ENCODE measurements at regions not wholly inside any gene's neighbourhood (a gene's known extent, or its start where the extent isn't known, plus 50 kb on each side); places are given as distances from the start of the nearest gene placed in this dataset.

DNA sequence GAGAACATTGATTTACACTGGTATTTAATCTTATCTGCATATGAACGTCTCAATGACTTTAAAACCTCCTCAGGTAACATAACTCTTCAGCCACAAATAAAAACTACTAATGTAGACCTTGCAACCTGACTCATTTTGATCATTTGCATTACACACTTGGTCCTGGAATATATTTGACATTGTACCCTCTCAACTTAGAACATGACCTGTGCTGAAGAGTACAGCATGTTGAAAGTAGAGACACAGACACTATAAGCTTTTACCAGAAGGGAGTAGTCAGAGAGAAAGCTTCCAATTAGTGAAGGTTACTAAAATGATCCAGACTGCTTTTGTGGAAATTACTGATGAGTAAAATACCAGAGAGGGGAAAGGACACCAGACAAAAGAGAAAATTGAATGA is 390.6 kb upstream of the ANO3 start:
- no peak overlapping the region for H3K4me3 ChIP-seq (replicated peaks; ENCODE audit: low read depth, low read length)
- TF ChIP-seq, protein P1, sequence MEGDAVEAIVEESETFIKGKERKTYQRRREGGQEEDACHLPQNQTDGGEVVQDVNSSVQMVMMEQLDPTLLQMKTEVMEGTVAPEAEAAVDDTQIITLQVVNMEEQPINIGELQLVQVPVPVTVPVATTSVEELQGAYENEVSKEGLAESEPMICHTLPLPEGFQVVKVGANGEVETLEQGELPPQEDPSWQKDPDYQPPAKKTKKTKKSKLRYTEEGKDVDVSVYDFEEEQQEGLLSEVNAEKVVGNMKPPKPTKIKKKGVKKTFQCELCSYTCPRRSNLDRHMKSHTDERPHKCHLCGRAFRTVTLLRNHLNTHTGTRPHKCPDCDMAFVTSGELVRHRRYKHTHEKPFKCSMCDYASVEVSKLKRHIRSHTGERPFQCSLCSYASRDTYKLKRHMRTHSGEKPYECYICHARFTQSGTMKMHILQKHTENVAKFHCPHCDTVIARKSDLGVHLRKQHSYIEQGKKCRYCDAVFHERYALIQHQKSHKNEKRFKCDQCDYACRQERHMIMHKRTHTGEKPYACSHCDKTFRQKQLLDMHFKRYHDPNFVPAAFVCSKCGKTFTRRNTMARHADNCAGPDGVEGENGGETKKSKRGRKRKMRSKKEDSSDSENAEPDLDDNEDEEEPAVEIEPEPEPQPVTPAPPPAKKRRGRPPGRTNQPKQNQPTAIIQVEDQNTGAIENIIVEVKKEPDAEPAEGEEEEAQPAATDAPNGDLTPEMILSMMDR (IDR thresholded peaks at IDR 0.05; ENCODE audit: low read length, missing control alignments): no peak
- no peak for DNase-seq (ENCODE audit: low read depth)

DNA sequence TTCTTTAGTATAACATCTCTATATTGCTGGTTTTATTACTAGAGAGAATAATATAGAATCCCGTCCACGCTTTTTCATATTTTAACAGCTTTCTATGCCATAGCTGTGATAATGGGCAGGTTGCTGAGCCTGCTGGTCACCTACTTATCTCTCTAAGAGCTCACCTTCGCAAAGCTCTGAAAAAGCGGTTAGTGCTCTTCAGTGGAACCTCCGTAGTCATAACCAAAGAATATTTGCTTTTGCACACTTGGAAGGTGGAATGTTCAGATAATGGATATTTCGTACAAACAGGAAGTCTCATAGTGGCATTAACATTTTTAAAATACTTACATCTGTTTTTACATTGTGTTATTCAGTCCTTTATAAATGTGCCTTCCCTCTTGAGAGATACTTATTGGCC is 388.9 kb upstream of the ANO3 start:
- TF ChIP-seq, protein P1 (IDR thresholded peaks at IDR 0.05; ENCODE audit: low read length, missing control alignments): no peak
- DNase-seq (ENCODE audit: low read depth): no peak
- H3K4me3 ChIP-seq (replicated peaks; ENCODE audit: low read depth, low read length): no peak overlapping the region

DNA sequence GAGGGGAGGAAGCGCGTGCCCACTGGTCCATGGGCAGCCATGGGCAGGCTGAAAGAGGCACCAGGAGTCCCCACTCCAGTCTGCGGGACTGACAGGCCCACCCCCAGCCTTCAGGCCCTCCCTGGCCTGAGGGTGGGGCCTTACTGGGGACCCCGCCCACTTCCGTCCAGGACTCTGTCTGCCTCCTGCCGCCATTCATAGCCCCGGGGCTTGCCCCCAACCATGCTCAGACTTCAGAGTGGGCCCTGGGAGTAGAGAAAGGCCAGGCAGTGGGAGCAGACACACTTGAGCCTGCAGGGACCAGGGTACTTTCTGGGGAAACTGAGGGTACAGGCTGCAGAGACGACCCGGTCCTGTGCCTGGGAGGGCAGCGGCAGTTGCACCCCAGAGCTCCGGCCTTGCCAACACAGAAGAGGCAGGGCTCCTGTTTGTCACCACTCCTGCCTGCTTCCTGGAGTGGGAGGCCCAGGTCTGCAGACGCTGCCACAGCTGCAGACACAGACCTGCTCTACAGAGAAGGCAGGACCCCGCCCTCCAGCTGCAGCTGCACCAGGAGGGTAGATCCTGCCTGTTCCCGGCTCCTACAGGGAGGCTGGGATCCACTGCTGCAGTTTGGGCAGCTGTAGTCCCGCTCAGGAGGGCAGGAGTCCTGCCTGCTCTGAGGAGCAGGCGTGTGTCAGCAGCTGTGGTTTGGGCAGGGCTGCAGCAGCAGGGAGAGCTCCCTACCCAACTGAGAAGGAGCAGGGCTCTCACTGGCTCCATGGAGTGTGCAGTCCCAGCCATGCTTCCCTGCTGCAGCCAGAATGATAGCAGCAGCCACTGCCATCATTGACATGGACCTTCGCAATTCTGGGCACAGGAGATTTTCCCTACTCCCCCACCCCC is 387.9 kb upstream of the ANO3 start:
- TF ChIP-seq, protein P1 (IDR thresholded peaks at IDR 0.05; ENCODE audit: low read length, missing control alignments): no peak
- H3K4me3 ChIP-seq (replicated peaks; ENCODE audit: low read depth, low read length): no peak overlapping the region
- no peak for DNase-seq (ENCODE audit: low read depth)

DNA sequence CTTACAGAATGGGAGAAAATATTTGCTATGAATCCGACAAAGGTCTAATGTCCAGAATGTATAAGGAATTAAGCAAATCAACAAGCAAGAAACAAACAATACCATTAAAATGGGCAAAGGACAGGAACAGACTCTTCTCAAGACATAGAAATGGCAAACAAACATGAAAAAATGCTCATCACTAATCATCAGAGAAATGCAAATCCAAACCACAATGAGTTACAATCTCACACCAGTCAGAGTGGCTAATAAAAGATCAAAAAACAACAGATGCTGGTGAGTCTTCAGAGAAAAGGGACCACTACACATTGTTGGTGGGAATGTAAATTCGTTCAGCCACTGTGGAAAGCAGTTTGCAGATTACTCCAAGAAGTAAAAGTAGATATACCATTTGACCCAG is 382.0 kb upstream of the ANO3 start:
- TF ChIP-seq, protein P1 (IDR thresholded peaks at IDR 0.05; ENCODE audit: low read length, missing control alignments): no peak

DNA sequence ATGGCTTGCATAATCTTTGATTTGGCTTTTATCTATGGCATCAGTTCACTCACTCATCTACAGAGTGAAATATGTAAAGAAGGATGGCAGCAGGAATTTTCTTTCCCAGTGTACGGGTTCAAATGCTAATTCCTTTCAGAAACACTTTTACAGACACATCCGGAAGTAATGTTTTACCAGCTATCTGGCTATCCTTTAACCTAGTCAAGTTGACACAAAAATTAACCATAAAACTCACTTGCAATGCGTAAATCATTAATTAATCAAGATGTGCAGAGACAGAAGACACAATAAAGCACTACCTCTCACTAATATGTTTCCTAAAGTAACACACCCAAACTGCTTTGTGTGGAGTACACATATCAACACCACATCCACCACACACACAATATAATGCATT is 378.9 kb upstream of the ANO3 start:
- TF ChIP-seq, protein P1 (IDR thresholded peaks at IDR 0.05; ENCODE audit: low read length, missing control alignments): no peak
- DNase-seq (ENCODE audit: low read depth): no peak
- H3K4me3 ChIP-seq (replicated peaks; ENCODE audit: low read depth, low read length): no peak overlapping the region

More for the DNA sequence above, 382.0 kb upstream of the ANO3 start:
- no peak overlapping the region for H3K4me3 ChIP-seq (replicated peaks; ENCODE audit: low read depth, low read length)
- no peak for DNase-seq (ENCODE audit: low read depth)

DNA sequence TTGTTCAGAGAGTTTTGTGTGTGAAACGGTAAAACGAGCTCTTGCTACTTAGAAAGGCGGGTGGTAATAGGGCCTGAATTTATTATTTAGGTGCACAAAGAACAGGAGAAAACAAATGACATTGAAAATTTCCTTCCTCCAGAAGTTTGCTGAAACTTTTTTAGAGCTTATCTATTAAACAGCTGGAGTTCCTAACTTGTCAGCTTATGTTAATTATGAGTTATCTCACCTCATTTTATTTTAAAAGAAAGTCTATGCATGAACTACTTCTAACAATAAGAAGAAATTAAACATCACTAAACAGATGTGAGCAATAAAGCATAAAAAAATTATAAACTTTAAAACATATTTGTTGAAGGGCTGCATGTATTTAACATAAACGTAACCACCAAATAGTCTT is 373.9 kb upstream of the ANO3 start:
- no peak overlapping the region for H3K4me3 ChIP-seq (replicated peaks; ENCODE audit: low read depth, low read length)
- no peak for DNase-seq (ENCODE audit: low read depth)
- TF ChIP-seq, protein P1 (IDR thresholded peaks at IDR 0.05; ENCODE audit: low read length, missing control alignments): no peak

DNA sequence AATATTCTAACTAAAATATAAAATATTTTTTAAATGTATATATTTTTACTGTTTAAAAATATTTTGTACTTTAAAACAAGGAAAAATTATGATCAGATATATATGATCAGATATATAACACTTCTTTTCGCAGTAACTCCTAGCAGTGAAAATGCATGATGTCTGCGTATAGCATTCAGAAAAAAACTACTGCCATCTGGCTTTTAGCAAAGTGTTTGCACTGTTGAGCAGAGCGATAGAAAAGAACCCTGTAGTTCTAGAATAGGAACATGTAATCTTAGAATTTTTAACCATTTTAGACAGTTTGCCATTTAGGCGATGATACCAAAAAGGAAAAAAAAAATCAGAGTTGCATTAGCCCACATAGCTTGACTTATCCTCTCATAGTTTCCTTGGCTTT is 370.4 kb upstream of the ANO3 start:
- DNase-seq (ENCODE audit: low read depth): no peak
- no peak overlapping the region for H3K4me3 ChIP-seq (replicated peaks; ENCODE audit: low read depth, low read length)
- TF ChIP-seq, protein P1 (IDR thresholded peaks at IDR 0.05; ENCODE audit: low read length, missing control alignments): no peak

Data from fibroblast of pulmonary artery (primary cell).